OCI-LY7 (cell line): ENCODE measurements at regions not wholly inside any gene's neighbourhood (a gene's known extent, or its start where the extent isn't known, plus 50 kb on each side); places are given as distances from the start of the nearest gene placed in this dataset.

ENCODE experiments used
- BruUV-seq: library from RNA; stranded (reverse); fragments of 400-500 nt; replicated peaks from 2 replicates; lab custom pipeline; 2021; lab: Mats Ljungman, UMichigan
- CTCF ChIA-PET: fragments of 300-600 bp; sonication (Branson Sonifier 250); formaldehyde crosslinking; loops from one replicate; lab custom pipeline; 2022; ENCODE audit warnings: antibody characterized with exemption; ENCODE audit not compliant: unreplicated experiment; lab: Charles Lee
- POLR2A ChIA-PET: fragments of 300-600 bp; sonication (Branson Sonifier 250); formaldehyde crosslinking; loops from one replicate; lab custom pipeline; 2022; ENCODE audit warnings: antibody characterized with exemption; lab: Charles Lee
- DNase-seq: peaks from one replicate; pipeline ENCODE4 v3.0.0-alpha.2; 2015; ENCODE audit warnings: low spot score
- H2AFZ ChIP-seq: fragments of 200-600 bp; sonication (generic), shearing (Covaris generic); 2 replicates; pipeline ENCODE4 v1.6.1; 2014; ENCODE audit warnings: mild to moderate bottlenecking, antibody characterized with exemption, low read length, moderate library complexity
- H3K27ac ChIP-seq: fragments of 200-600 bp; sonication (generic); 2 replicates; pipeline ENCODE4 v1.5.1; 2014; ENCODE audit warnings: mixed run types, low read depth, mild to moderate bottlenecking, moderate library complexity, low read length, inconsistent platforms; ENCODE audit not compliant: poor library complexity, severe bottlenecking
- H3K36me3 ChIP-seq: fragments of 200-600 bp; sonication (generic); 2 replicates; pipeline ENCODE4 v1.6.1; 2014; ENCODE audit warnings: mild to moderate bottlenecking, antibody characterized with exemption, low read length, moderate library complexity, mixed read lengths; ENCODE audit not compliant: insufficient read depth
- H3K4me1 ChIP-seq: fragments of 200-600 bp; sonication (generic); 2 replicates; pipeline ENCODE4 v1.5.1; 2014; ENCODE audit warnings: mild to moderate bottlenecking, low read length; ENCODE audit not compliant: insufficient read depth, poor library complexity, severe bottlenecking
- H3K4me2 ChIP-seq: fragments of 200-600 bp; sonication (generic); 2 replicates; pipeline ENCODE4 v1.6.1; 2014; ENCODE audit warnings: mild to moderate bottlenecking, low read length
- H3K4me3 ChIP-seq: fragments of 200-600 bp; sonication (generic); 2 replicates; pipeline ENCODE4 v1.5.1; 2014; ENCODE audit warnings: mild to moderate bottlenecking, low read depth, low read length; ENCODE audit not compliant: poor library complexity, severe bottlenecking
- H3K79me2 ChIP-seq: fragments of 200-600 bp; sonication (generic); 2 replicates; pipeline ENCODE4 v1.6.1; 2016; ENCODE audit warnings: low read depth, mild to moderate bottlenecking, low read length, moderate library complexity, mixed read lengths; ENCODE audit not compliant: insufficient read depth
- H3K9me2 ChIP-seq: fragments of 200-600 bp; sonication (generic); 2 replicates; pipeline ENCODE4 v1.6.1; 2016; ENCODE audit warnings: mild to moderate bottlenecking, low read length, mixed read lengths; ENCODE audit not compliant: insufficient read depth
- H3K9me3 ChIP-seq: fragments of 200-600 bp; sonication (generic); 2 replicates; pipeline ENCODE4 v1.6.1; 2014; ENCODE audit warnings: mild to moderate bottlenecking, mixed run types, low read length, mixed read lengths
- H4K20me1 ChIP-seq: fragments of 200-600 bp; sonication (generic); 2 replicates; pipeline ENCODE4 v1.6.1; 2014; ENCODE audit warnings: mild to moderate bottlenecking, antibody characterized with exemption, low read length, moderate library complexity, mixed read lengths; ENCODE audit not compliant: insufficient read depth
- CTCF ChIP-seq: fragments of 200-600 bp; sonication (generic); conservative IDR thresholded peaks from 2 replicates; pipeline ENCODE4 v1.5.1; 2014; ENCODE audit warnings: mild to moderate bottlenecking, antibody characterized with exemption, low read length, moderate library complexity, mixed read lengths
- EZH2phosphoT487 ChIP-seq: fragments of 200-600 bp; sonication (generic); IDR thresholded peaks from 2 replicates; pipeline ENCODE4 v1.6.1; 2018; ENCODE audit warnings: low read depth, borderline replicate concordance, mild to moderate bottlenecking, mixed run types, antibody characterized with exemption, low read length, moderate library complexity, mixed read lengths
- intact Hi-C: fragments of 100-400 bp; cut with micrococcal nuclease; formaldehyde crosslinking; loops from one replicate; pipeline ENCODE4 v1.10.0; 2022; ENCODE audit not compliant: unreplicated experiment

- POLR2A ChIA-PET: no interaction called here
- Histone ChIP-seq H4K20me1 (no peaks in the 10 kb centered on the region), H2AFZ (no peak overlapping the region), H3K4me1 (peaks cover 9% of the 10 kb centered on the region), H3K4me2 (no peak overlapping the region), H3K9me2 (no peaks in the 10 kb centered on the region), H3K79me2 (no peaks in the 10 kb centered on the region), H3K4me3 (no peak overlapping the region), H3K36me3 (no peaks in the 10 kb centered on the region), H3K9me3 (no peaks in the 10 kb centered on the region), H3K27ac (no peak overlapping the region)
- no peak for DNase-seq
- CTCF ChIA-PET: no interaction called here
- BruUV-seq: no TSS peak
- no peak for TF ChIP-seq CTCF
- no peak for TF ChIP-seq EZH2phosphoT487
- intact Hi-C loops: no loop called here
These were observed 747.1 kb upstream of the ADGRB3 start for GRCh38 chr6:67887747-67888545.

GRCh38 chr6:67887419-67887746 is 747.7 kb upstream of the ADGRB3 start:
- no peak overlapping the region for H3K4me2 ChIP-seq
- no peak overlapping the region for H3K4me3 ChIP-seq
- H4K20me1 ChIP-seq: no peaks in the 10 kb centered on the region
- H3K9me3 ChIP-seq: no peaks in the 10 kb centered on the region
- BruUV-seq: no TSS peak
- TF ChIP-seq CTCF (no peak), EZH2phosphoT487 (no peak)
- no peak for DNase-seq
- peaks cover 9% of the 10 kb centered on the region for H3K4me1 ChIP-seq
- H3K27ac ChIP-seq: no peak overlapping the region
- H2AFZ ChIP-seq: no peak overlapping the region
- H3K9me2 ChIP-seq: no peaks in the 10 kb centered on the region
- H3K36me3 ChIP-seq: no peaks in the 10 kb centered on the region
- CTCF ChIA-PET: no interaction called here
- POLR2A ChIA-PET: no interaction called here
- intact Hi-C loops: no loop called here
- H3K79me2 ChIP-seq: no peaks in the 10 kb centered on the region

- Histone ChIP-seq H3K4me1 (peaks cover 9% of the 10 kb centered on the region), H3K4me3 (no peak overlapping the region), H3K79me2 (no peaks in the 10 kb centered on the region), H3K27ac (no peak overlapping the region), H3K4me2 (no peak overlapping the region), H3K9me2 (no peaks in the 10 kb centered on the region), H4K20me1 (no peaks in the 10 kb centered on the region), H3K36me3 (no peaks in the 10 kb centered on the region), H2AFZ (no peak overlapping the region), H3K9me3 (no peaks in the 10 kb centered on the region)
- intact Hi-C loops: no loop called here
- no peak for TF ChIP-seq EZH2phosphoT487
- no TSS peak for BruUV-seq
- no peak for DNase-seq
- POLR2A ChIA-PET: no interaction called here
- CTCF ChIA-PET: no interaction called here
These were observed 748.2 kb upstream of the ADGRB3 start for GRCh38 chr6:67886840-67887292.
